ENCODE measurements at regions not wholly inside any gene's neighbourhood (a gene's known extent, or its start where the extent isn't known, plus 50 kb on each side); places are given as distances from the start of the nearest gene placed in this dataset.

- H3K4me2 ChIP-seq (ENCODE audit: insufficient read depth, low read length, poor library complexity, severe bottlenecking), result no peak overlapping the region
- peak overlapping the region; percentile 64 for H2AFZ ChIP-seq (ENCODE audit: low read length)
- no peak overlapping the region for H3K14ac ChIP-seq (ENCODE audit: low read length)
- no peak overlapping the region for H2BK12ac ChIP-seq (ENCODE audit: low read length)
- no peak overlapping the region for H2BK15ac ChIP-seq (ENCODE audit: low read length)
- H3K36me3 ChIP-seq (replicated peaks in 1 of 2; ENCODE audit: control insufficient read depth in 2 of 2, insufficient read depth in 2 of 2, low read length in 2 of 2), result no peaks in the 10 kb centered on the region
- H3K4ac ChIP-seq (ENCODE audit: low read length), result no peak overlapping the region
- no peak overlapping the region for H2BK120ac ChIP-seq (ENCODE audit: low read depth, low read length)
- no peaks in the 10 kb centered on the region for H3K9me3 ChIP-seq (replicated peaks in 1 of 2; ENCODE audit: control insufficient read depth in 2 of 2, insufficient read depth in 1 of 2, low read depth in 1 of 2, low read length in 2 of 2)
- no peak overlapping the region for H2AK5ac ChIP-seq (ENCODE audit: low read depth, low read length)
- no peak overlapping the region for H3K18ac ChIP-seq (ENCODE audit: low read length)
- H4K91ac ChIP-seq (ENCODE audit: low read depth, low read length, poor library complexity), result no peak overlapping the region
- no peak overlapping the region for H3K4me3 ChIP-seq (ENCODE audit: low read length in 2 of 2)
- no peaks in the 10 kb centered on the region for H3K79me1 ChIP-seq (ENCODE audit: low read depth, low read length)
- WGBS, 2 donors (ENCODE audit: extremely low coverage in 2 of 2, insufficient read length in 2 of 2, insufficient replicate concordance in 1 of 2), result no CpG with 5 or more reads among the region's 3 CpGs
- peak overlapping the region; percentile 68 for H3K27ac ChIP-seq (replicated peaks; ENCODE audit: low read length)
- DNase-seq (ENCODE audit: low spot score), result peak; percentile 17
- H3K23ac ChIP-seq (ENCODE audit: low read depth, low read length, poor library complexity), result no peak overlapping the region
- H3K4me1 ChIP-seq (ENCODE audit: control insufficient read depth in 2 of 2, insufficient read depth in 1 of 2, low read depth in 1 of 2, low read length in 2 of 2), result peaks cover 6 to 27% of the 10 kb centered on the region in 2 donors
- H3K27me3 ChIP-seq (ENCODE audit: control insufficient read depth in 3 of 3, insufficient read depth in 3 of 3, low read depth in 1 of 3, low read length in 3 of 3), result no peaks in the 10 kb centered on the region
- H2BK5ac ChIP-seq (ENCODE audit: low read length), result no peak overlapping the region
- no peak overlapping the region for H4K8ac ChIP-seq (ENCODE audit: low read depth, low read length)
- H3K9ac ChIP-seq (ENCODE audit: low read depth, low read length, poor library complexity), result no peak overlapping the region
Measured at GRCh38 chr5:116652903-116653302, 78.3 kb upstream of the SEMA6A start.

- Histone ChIP-seq H2AFZ (ENCODE audit: low read length) (peak overlapping the region; percentile 64), H2BK12ac (ENCODE audit: low read length) (no peak overlapping the region), H3K27me3 (ENCODE audit: control insufficient read depth in 3 of 3, insufficient read depth in 3 of 3, low read depth in 1 of 3, low read length in 3 of 3) (no peaks in the 10 kb centered on the region), H4K91ac (ENCODE audit: low read depth, low read length, poor library complexity) (no peak overlapping the region), H3K4ac (ENCODE audit: low read length) (no peak overlapping the region), H3K4me1 (ENCODE audit: control insufficient read depth in 2 of 2, insufficient read depth in 1 of 2, low read depth in 1 of 2, low read length in 2 of 2) (peaks cover 6 to 27% of the 10 kb centered on the region in 2 donors), H3K27ac (replicated peaks; ENCODE audit: low read length) (peak overlapping the region; percentile 59), H3K23ac (ENCODE audit: low read depth, low read length, poor library complexity) (no peak overlapping the region), H2BK120ac (ENCODE audit: low read depth, low read length) (no peak overlapping the region), H3K9me3 (replicated peaks in 1 of 2; ENCODE audit: control insufficient read depth in 2 of 2, insufficient read depth in 1 of 2, low read depth in 1 of 2, low read length in 2 of 2) (no peaks in the 10 kb centered on the region), H3K4me2 (ENCODE audit: insufficient read depth, low read length, poor library complexity, severe bottlenecking) (peak overlapping the region; percentile 19), H4K8ac (ENCODE audit: low read depth, low read length) (no peak overlapping the region), H3K9ac (ENCODE audit: low read depth, low read length, poor library complexity) (no peak overlapping the region), H2BK15ac (ENCODE audit: low read length) (no peak overlapping the region), H3K4me3 (ENCODE audit: low read length in 2 of 2) (peak overlapping the region in 1 of 2 donors; percentile 25), H3K79me1 (ENCODE audit: low read depth, low read length) (no peaks in the 10 kb centered on the region), H2AK5ac (ENCODE audit: low read depth, low read length) (no peak overlapping the region), H3K36me3 (replicated peaks in 1 of 2; ENCODE audit: control insufficient read depth in 2 of 2, insufficient read depth in 2 of 2, low read length in 2 of 2) (no peaks in the 10 kb centered on the region), H3K18ac (ENCODE audit: low read length) (no peak overlapping the region), H3K14ac (ENCODE audit: low read length) (no peak overlapping the region), H2BK5ac (ENCODE audit: low read length) (no peak overlapping the region)
- peak; percentile 64 for DNase-seq (ENCODE audit: low spot score)
- WGBS, 2 donors (ENCODE audit: extremely low coverage in 2 of 2, insufficient read length in 2 of 2, insufficient replicate concordance in 1 of 2), result no CpG with 5 or more reads among the region's 7 CpGs
Measured at GRCh38 chr5:116652196-116652729, 77.6 kb upstream of the SEMA6A start.

- Histone ChIP-seq H2AK5ac (ENCODE audit: low read depth, low read length) (no peak overlapping the region), H3K9me3 (replicated peaks in 1 of 2; ENCODE audit: control insufficient read depth in 2 of 2, insufficient read depth in 1 of 2, low read depth in 1 of 2, low read length in 2 of 2) (no peaks in the 10 kb centered on the region), H2BK12ac (ENCODE audit: low read length) (no peak overlapping the region), H2BK5ac (ENCODE audit: low read length) (no peak overlapping the region), H3K27me3 (ENCODE audit: control insufficient read depth in 3 of 3, insufficient read depth in 3 of 3, low read depth in 1 of 3, low read length in 3 of 3) (no peaks in the 10 kb centered on the region), H3K14ac (ENCODE audit: low read length) (no peak overlapping the region), H3K4ac (ENCODE audit: low read length) (no peak overlapping the region), H4K8ac (ENCODE audit: low read depth, low read length) (no peak overlapping the region), H4K91ac (ENCODE audit: low read depth, low read length, poor library complexity) (no peak overlapping the region), H3K4me3 (ENCODE audit: low read length in 2 of 2) (no peak overlapping the region), H3K27ac (replicated peaks; ENCODE audit: low read length) (no peak overlapping the region), H3K4me2 (ENCODE audit: insufficient read depth, low read length, poor library complexity, severe bottlenecking) (no peak overlapping the region), H3K9ac (ENCODE audit: low read depth, low read length, poor library complexity) (no peak overlapping the region), H3K18ac (ENCODE audit: low read length) (no peak overlapping the region), H3K23ac (ENCODE audit: low read depth, low read length, poor library complexity) (no peak overlapping the region), H2BK120ac (ENCODE audit: low read depth, low read length) (no peak overlapping the region), H3K79me1 (ENCODE audit: low read depth, low read length) (no peaks in the 10 kb centered on the region), H2BK15ac (ENCODE audit: low read length) (no peak overlapping the region), H3K36me3 (replicated peaks in 1 of 2; ENCODE audit: control insufficient read depth in 2 of 2, insufficient read depth in 2 of 2, low read length in 2 of 2) (no peaks in the 10 kb centered on the region), H2AFZ (ENCODE audit: low read length) (peak overlapping the region; percentile 64), H3K4me1 (ENCODE audit: control insufficient read depth in 2 of 2, insufficient read depth in 1 of 2, low read depth in 1 of 2, low read length in 2 of 2) (peaks cover 6 to 27% of the 10 kb centered on the region in 2 donors)
- DNase-seq (ENCODE audit: low spot score), result no peak
- 100% methylated on average over 1 of the region's 3 CpGs; no CpG with 5 or more reads in 1 of the 2 donors for WGBS, 2 donors (ENCODE audit: extremely low coverage in 2 of 2, insufficient read length in 2 of 2, insufficient replicate concordance in 1 of 2)
Measured at GRCh38 chr5:116651653-116652052, 77.0 kb upstream of the SEMA6A start.

GRCh38 chr5:116650964-116651363, 76.3 kb upstream of the SEMA6A start:
- H4K91ac ChIP-seq (ENCODE audit: low read depth, low read length, poor library complexity), result no peak overlapping the region
- no CpG with 5 or more reads among the region's 4 CpGs for WGBS, 2 donors (ENCODE audit: extremely low coverage in 2 of 2, insufficient read length in 2 of 2, insufficient replicate concordance in 1 of 2)
- no peak overlapping the region for H2BK15ac ChIP-seq (ENCODE audit: low read length)
- no peak overlapping the region for H3K9ac ChIP-seq (ENCODE audit: low read depth, low read length, poor library complexity)
- H3K4me3 ChIP-seq (ENCODE audit: low read length in 2 of 2), result no peak overlapping the region
- no peak overlapping the region for H2BK5ac ChIP-seq (ENCODE audit: low read length)
- H3K9me3 ChIP-seq (replicated peaks in 1 of 2; ENCODE audit: control insufficient read depth in 2 of 2, insufficient read depth in 1 of 2, low read depth in 1 of 2, low read length in 2 of 2), result no peaks in the 10 kb centered on the region
- H3K27me3 ChIP-seq (ENCODE audit: control insufficient read depth in 3 of 3, insufficient read depth in 3 of 3, low read depth in 1 of 3, low read length in 3 of 3), result no peaks in the 10 kb centered on the region
- no peak overlapping the region for H3K4me2 ChIP-seq (ENCODE audit: insufficient read depth, low read length, poor library complexity, severe bottlenecking)
- H3K79me1 ChIP-seq (ENCODE audit: low read depth, low read length), result no peaks in the 10 kb centered on the region
- H2BK12ac ChIP-seq (ENCODE audit: low read length), result no peak overlapping the region
- no peak for DNase-seq (ENCODE audit: low spot score)
- H2BK120ac ChIP-seq (ENCODE audit: low read depth, low read length), result no peak overlapping the region
- no peak overlapping the region for H3K14ac ChIP-seq (ENCODE audit: low read length)
- no peak overlapping the region for H4K8ac ChIP-seq (ENCODE audit: low read depth, low read length)
- no peak overlapping the region for H3K23ac ChIP-seq (ENCODE audit: low read depth, low read length, poor library complexity)
- no peaks in the 10 kb centered on the region for H3K36me3 ChIP-seq (replicated peaks in 1 of 2; ENCODE audit: control insufficient read depth in 2 of 2, insufficient read depth in 2 of 2, low read length in 2 of 2)
- no peak overlapping the region for H3K18ac ChIP-seq (ENCODE audit: low read length)
- no peak overlapping the region for H2AK5ac ChIP-seq (ENCODE audit: low read depth, low read length)
- H3K4me1 ChIP-seq (ENCODE audit: control insufficient read depth in 2 of 2, insufficient read depth in 1 of 2, low read depth in 1 of 2, low read length in 2 of 2), result peaks cover 6 to 27% of the 10 kb centered on the region in 2 donors
- no peak overlapping the region for H3K27ac ChIP-seq (replicated peaks; ENCODE audit: low read length)
- no peak overlapping the region for H3K4ac ChIP-seq (ENCODE audit: low read length)
- no peak overlapping the region for H2AFZ ChIP-seq (ENCODE audit: low read length)

Data from neuronal stem cell (in vitro differentiated cells).